Thyroid gland (tissue), 4 donors: ENCODE measurements at regions not wholly inside any gene's neighbourhood (a gene's known extent, or its start where the extent isn't known, plus 50 kb on each side); places are given as distances from the start of the nearest gene placed in this dataset.

ENCODE experiments used
- DNase-seq, 2 donors: peaks; one replicate each; pipeline ENCODE4 v3.0.0-alpha.2; 2019
- H3K27ac ChIP-seq, 3 donors: fragments of 200-600 bp; sonication (generic); 1 replicate in 2 of 3; 2 replicates in 1 of 3; pipeline ENCODE4 v1.5.1; 2016 to 2019; ENCODE audit warnings: mild to moderate bottlenecking in 1 of 3, moderate library complexity in 1 of 3
- H3K27me3 ChIP-seq: fragments of 200-600 bp; sonication (generic); one replicate; pipeline ENCODE4 v1.5.1; 2019
- H3K36me3 ChIP-seq, 2 donors: fragments of 200-600 bp; sonication (generic); one replicate each; pipeline ENCODE4 v1.5.1; 2016 to 2019
- H3K4me1 ChIP-seq, 2 donors: fragments of 200-600 bp; sonication (generic); one replicate each; pipeline ENCODE4 v1.5.1; 2017 to 2019
- H3K4me3 ChIP-seq, 3 donors: fragments of 200-600 bp; sonication (generic); replicated peaks in 1 of 3; 1 replicate in 2 of 3; 2 replicates in 1 of 3; pipeline ENCODE4 v1.5.1; 2016; ENCODE audit warnings: mild to moderate bottlenecking in 1 of 3
- H3K9me3 ChIP-seq: fragments of 200-600 bp; sonication (generic); one replicate; pipeline ENCODE4 v1.5.1; 2017
- POLR2A ChIP-seq, 2 donors: fragments of 450-650 bp; IDR thresholded peaks; one replicate each; pipeline ENCODE4 v1.6.1; 2017; ENCODE audit warnings: antibody characterized with exemption in 2 of 2, mild to moderate bottlenecking in 2 of 2, moderate library complexity in 1 of 2
- WGBS, 2 donors: methylation state at CpG; one replicate each; pipeline ENCODE4 v1.1.5; 2017; 5-methylcytosine and 5-hydroxymethylcytosine counted together
- intact Hi-C: fragments of 100-400 bp; cut with DNase I; formaldehyde crosslinking; loops from one replicate; pipeline ENCODE4 v1.15.1; 2023
- TF ChIP-seq, protein P1 (sequence below), 6 experiments: fragments of 200-600 bp in 3 of 6; fragments of 450-650 bp in 3 of 6; sonication (generic) in 3 of 6; IDR thresholded peaks; one replicate each; pipeline ENCODE4 v1.5.1; 2016 to 2019; ENCODE audit warnings: antibody characterized with exemption in 6 of 6, mild to moderate bottlenecking in 2 of 6, inconsistent platforms in 1 of 6, moderate library complexity in 1 of 6

DNA sequence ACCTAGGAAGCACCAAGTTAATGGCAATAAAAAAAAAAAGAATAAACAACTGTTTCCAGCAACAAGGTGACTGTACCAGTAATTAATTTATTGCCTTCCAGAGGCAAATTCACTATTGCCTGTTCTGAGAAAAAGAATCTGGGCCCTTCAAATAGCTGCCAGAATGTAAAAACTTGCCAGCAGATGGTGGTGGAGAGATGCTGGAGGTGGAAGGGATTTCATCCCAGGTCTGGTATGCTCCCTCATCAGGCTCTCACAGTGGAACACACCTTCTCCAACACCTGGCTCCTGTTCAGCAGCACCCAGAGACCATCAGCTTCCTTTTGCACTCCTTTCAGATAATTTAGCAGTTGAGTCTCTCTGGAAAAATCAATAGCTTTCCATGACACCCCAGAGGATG, 792.9 kb upstream of the ADAMTS5 start:
- DNase-seq: no peak
- H3K27ac ChIP-seq: no peak overlapping the region
- H3K4me3 ChIP-seq: no peak overlapping the region
- H3K27me3 ChIP-seq: no peaks in the 10 kb centered on the region
- TF ChIP-seq, protein P1, sequence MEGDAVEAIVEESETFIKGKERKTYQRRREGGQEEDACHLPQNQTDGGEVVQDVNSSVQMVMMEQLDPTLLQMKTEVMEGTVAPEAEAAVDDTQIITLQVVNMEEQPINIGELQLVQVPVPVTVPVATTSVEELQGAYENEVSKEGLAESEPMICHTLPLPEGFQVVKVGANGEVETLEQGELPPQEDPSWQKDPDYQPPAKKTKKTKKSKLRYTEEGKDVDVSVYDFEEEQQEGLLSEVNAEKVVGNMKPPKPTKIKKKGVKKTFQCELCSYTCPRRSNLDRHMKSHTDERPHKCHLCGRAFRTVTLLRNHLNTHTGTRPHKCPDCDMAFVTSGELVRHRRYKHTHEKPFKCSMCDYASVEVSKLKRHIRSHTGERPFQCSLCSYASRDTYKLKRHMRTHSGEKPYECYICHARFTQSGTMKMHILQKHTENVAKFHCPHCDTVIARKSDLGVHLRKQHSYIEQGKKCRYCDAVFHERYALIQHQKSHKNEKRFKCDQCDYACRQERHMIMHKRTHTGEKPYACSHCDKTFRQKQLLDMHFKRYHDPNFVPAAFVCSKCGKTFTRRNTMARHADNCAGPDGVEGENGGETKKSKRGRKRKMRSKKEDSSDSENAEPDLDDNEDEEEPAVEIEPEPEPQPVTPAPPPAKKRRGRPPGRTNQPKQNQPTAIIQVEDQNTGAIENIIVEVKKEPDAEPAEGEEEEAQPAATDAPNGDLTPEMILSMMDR (IDR thresholded peaks at IDR 0.05): no peak
- TF ChIP-seq POLR2A (IDR thresholded peaks at IDR 0.05): no peak
- H3K9me3 ChIP-seq: no peaks in the 10 kb centered on the region
- intact Hi-C loops: no loop called here
- no peaks in the 10 kb centered on the region for H3K4me1 ChIP-seq
- H3K36me3 ChIP-seq: no peaks in the 10 kb centered on the region

DNA sequence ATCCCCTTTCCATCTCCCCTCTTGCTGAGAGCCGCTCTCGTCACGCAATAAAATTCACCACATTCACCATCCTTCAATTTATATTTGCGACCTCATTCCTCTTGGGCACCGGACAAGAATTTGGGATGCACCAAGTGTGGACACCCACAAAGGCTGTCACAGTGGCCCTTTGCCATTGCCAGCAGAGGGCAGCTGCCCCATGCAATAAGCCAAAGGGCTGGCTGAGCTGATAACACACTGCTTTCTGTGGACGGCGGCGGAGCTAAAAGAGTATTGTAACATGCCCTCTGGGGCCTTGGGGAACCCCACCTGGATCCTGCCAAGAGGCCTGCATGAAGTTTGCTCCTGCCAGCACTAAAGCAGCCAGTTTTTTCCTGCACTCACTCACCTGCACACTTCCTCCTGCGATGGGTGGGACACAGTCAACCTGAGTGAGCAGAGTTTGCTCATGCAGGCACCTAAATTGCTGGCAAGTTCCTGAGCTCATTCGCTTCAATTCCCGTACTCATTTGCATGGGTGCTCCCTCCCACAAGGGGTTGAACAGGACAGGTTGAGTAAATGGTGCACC, 792.3 kb upstream of the ADAMTS5 start:
- 90% methylated on average over 11 of the region's 11 CpGs for WGBS, 2 donors
- intact Hi-C loops: no loop called here
- peak in 1 of 2 donors; percentile 5 for DNase-seq
- H3K36me3 ChIP-seq: no peaks in the 10 kb centered on the region
- no peaks in the 10 kb centered on the region for H3K27me3 ChIP-seq
- H3K4me3 ChIP-seq: no peak overlapping the region
- H3K27ac ChIP-seq: no peak overlapping the region
- no peaks in the 10 kb centered on the region for H3K4me1 ChIP-seq
- no peak for TF ChIP-seq POLR2A (IDR thresholded peaks at IDR 0.05)
- TF ChIP-seq, protein P1 (IDR thresholded peaks at IDR 0.05): no peak
- no peaks in the 10 kb centered on the region for H3K9me3 ChIP-seq

DNA sequence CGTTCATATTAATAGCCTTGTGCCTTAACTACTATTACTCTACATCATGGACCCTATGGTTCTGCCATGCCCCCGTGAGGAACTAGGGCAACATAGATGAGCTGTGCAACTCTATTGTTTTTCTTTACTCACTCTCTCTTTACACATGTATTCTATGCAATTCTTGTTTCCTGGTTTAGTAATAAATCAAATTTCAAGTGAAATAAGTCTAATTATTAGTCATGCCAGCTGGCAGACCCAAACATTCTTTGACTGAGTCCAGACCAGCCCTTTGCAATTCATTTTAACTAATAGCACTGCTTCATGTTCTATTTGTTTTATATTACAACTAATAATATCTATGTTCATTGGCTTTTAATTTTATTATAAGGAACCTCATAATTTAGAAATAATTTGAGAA, 789.3 kb upstream of the ADAMTS5 start:
- no peak for DNase-seq
- WGBS, 2 donors: 86 to 87% methylated on average over 2 of the region's 2 CpGs
- H3K27me3 ChIP-seq: no peaks in the 10 kb centered on the region
- no peaks in the 10 kb centered on the region for H3K36me3 ChIP-seq
- intact Hi-C loops: no loop called here
- no peak overlapping the region for H3K4me3 ChIP-seq
- no peaks in the 10 kb centered on the region for H3K4me1 ChIP-seq
- no peaks in the 10 kb centered on the region for H3K9me3 ChIP-seq
- no peak overlapping the region for H3K27ac ChIP-seq
- TF ChIP-seq, protein P1 (IDR thresholded peaks at IDR 0.05): no peak
- TF ChIP-seq POLR2A (IDR thresholded peaks at IDR 0.05): no peak

DNA sequence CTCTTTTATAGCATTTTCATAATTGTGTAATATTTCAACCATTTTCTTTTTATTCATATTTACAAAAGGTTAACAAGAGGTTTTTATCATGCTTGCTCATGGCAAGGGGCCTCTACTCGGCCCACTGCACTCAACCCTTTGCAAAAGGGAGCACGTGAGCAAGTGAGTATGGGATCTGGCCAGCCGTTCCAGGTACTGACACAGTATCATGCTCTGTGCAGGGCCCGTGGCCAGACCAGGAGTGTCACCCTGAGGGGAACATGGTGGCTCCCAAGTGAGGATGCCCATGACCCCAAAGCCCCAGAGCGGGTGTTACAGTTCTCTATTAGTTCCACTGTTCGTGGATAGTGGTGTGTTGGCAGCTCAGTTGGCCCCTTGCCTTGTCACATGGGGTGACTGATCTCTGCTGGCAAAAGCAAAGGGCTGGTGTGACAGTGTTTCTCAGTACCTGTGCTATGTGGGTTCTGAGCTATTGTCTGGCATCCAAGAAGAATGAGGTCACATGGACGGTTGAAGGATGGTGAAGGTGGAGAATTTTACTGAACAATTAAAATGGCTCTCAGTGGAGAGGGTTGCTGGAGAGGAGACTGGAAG, 777.2 kb upstream of the ADAMTS5 start:
- no peak for TF ChIP-seq POLR2A (IDR thresholded peaks at IDR 0.05)
- TF ChIP-seq, protein P1 (IDR thresholded peaks at IDR 0.05): no peak
- no peaks in the 10 kb centered on the region for H3K27me3 ChIP-seq
- no peak overlapping the region for H3K4me3 ChIP-seq
- H3K9me3 ChIP-seq: no peaks in the 10 kb centered on the region
- no peak for DNase-seq
- no peaks in the 10 kb centered on the region for H3K36me3 ChIP-seq
- H3K4me1 ChIP-seq: no peaks in the 10 kb centered on the region
- intact Hi-C loops: no loop called here
- no peak overlapping the region for H3K27ac ChIP-seq
- WGBS, 2 donors: 94 to 96% methylated on average over 7 of the region's 7 CpGs

DNA sequence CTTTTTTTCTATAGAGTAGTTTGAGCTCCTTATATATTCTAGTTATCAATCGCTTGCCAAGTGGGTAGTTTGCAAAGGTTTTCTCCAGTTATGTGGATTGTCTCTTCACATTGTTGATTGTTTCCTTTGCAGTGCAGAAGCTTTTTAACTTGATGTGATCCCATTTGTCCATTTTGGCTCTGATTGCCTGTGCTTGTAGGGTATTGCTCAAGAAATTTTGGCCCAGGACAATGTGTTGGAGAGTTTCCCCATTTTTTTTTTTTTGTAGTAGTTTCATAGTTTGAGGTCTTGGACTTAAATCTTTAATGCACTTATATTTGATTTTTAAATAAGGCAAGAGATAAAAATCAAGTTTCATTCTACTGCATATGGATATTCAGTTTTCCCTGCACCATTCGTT, 774.8 kb upstream of the ADAMTS5 start:
- intact Hi-C loops: no loop called here
- 87 to 88% methylated on average over 2 of the region's 2 CpGs for WGBS, 2 donors
- H3K4me1 ChIP-seq: no peaks in the 10 kb centered on the region
- H3K27ac ChIP-seq: no peak overlapping the region
- no peak overlapping the region for H3K4me3 ChIP-seq
- no peak for DNase-seq
- TF ChIP-seq, protein P1 (IDR thresholded peaks at IDR 0.05): no peak
- no peak for TF ChIP-seq POLR2A (IDR thresholded peaks at IDR 0.05)
- H3K9me3 ChIP-seq: no peaks in the 10 kb centered on the region
- H3K36me3 ChIP-seq: no peaks in the 10 kb centered on the region
- no peaks in the 10 kb centered on the region for H3K27me3 ChIP-seq
